Nephron progenitor cell (in vitro differentiated cells): ENCODE measurements at regions not wholly inside any gene's neighbourhood (a gene's known extent, or its start where the extent isn't known, plus 50 kb on each side); places are given as distances from the start of the nearest gene placed in this dataset.

Experiments used
- DNase-seq: peaks from one replicate; pipeline ENCODE4 v3.0.0; 2021
- H3K27ac Mint-ChIP-seq: 2 replicates; pipeline ENCODE4 v1.8.0; 2021; ENCODE audit warnings: mild to moderate bottlenecking, moderate library complexity, mixed read lengths
- H3K27me3 Mint-ChIP-seq: 2 replicates; pipeline ENCODE4 v1.8.0; 2021; ENCODE audit warnings: mild to moderate bottlenecking, low read depth, mixed read lengths; ENCODE audit not compliant: poor library complexity
- H3K36me3 Mint-ChIP-seq: 2 replicates; pipeline ENCODE4 v1.8.0; 2021; ENCODE audit warnings: low read depth, mixed read lengths
- H3K4me1 Mint-ChIP-seq: 2 replicates; pipeline ENCODE4 v1.8.0; 2021; ENCODE audit warnings: mixed read lengths
- H3K4me3 Mint-ChIP-seq: 2 replicates; pipeline ENCODE4 v1.8.0; 2021; ENCODE audit warnings: mild to moderate bottlenecking, moderate library complexity, mixed read lengths
- H3K9me3 Mint-ChIP-seq: 2 replicates; pipeline ENCODE4 v1.8.0; 2021; ENCODE audit warnings: mild to moderate bottlenecking, moderate library complexity, mixed read lengths
- CTCF ChIP-seq: fragments of 200-600 bp; sonication (generic); IDR thresholded peaks from 2 replicates; pipeline ENCODE4 v1.5.0; 2021; ENCODE audit warnings: antibody characterized with exemption

- H3K27ac Mint-ChIP-seq: no peak overlapping the region
- no peak for TF ChIP-seq CTCF
- no peaks in the 10 kb centered on the region for H3K9me3 Mint-ChIP-seq
- DNase-seq: no peak
- no peaks in the 10 kb centered on the region for H3K36me3 Mint-ChIP-seq
- no peaks in the 10 kb centered on the region for H3K27me3 Mint-ChIP-seq
- H3K4me3 Mint-ChIP-seq: no peak overlapping the region
- H3K4me1 Mint-ChIP-seq: no peaks in the 10 kb centered on the region
Measured at GRCh38 chr3:18812316-18812715, 336.0 kb upstream of the KCNH8 start.

GRCh38 chr3:18810306-18810661 is 338.0 kb upstream of the KCNH8 start:
- H3K27ac Mint-ChIP-seq: no peak overlapping the region
- no peak overlapping the region for H3K4me3 Mint-ChIP-seq
- H3K36me3 Mint-ChIP-seq: no peaks in the 10 kb centered on the region
- H3K4me1 Mint-ChIP-seq: no peaks in the 10 kb centered on the region
- no peaks in the 10 kb centered on the region for H3K9me3 Mint-ChIP-seq
- H3K27me3 Mint-ChIP-seq: no peaks in the 10 kb centered on the region
- DNase-seq: no peak
- TF ChIP-seq CTCF: no peak

- Mint-ChIP-seq H3K9me3 (no peaks in the 10 kb centered on the region), H3K4me3 (no peak overlapping the region), H3K27me3 (no peaks in the 10 kb centered on the region), H3K36me3 (no peaks in the 10 kb centered on the region), H3K27ac (no peak overlapping the region), H3K4me1 (no peaks in the 10 kb centered on the region)
- no peak for TF ChIP-seq CTCF
- no peak for DNase-seq
Measured at GRCh38 chr3:18809640-18810305, 338.5 kb upstream of the KCNH8 start.

GRCh38 chr3:18808429-18808828 is 339.9 kb upstream of the KCNH8 start:
- no peaks in the 10 kb centered on the region for H3K27me3 Mint-ChIP-seq
- H3K27ac Mint-ChIP-seq: no peak overlapping the region
- H3K4me1 Mint-ChIP-seq: no peaks in the 10 kb centered on the region
- no peaks in the 10 kb centered on the region for H3K9me3 Mint-ChIP-seq
- no peak for DNase-seq
- H3K36me3 Mint-ChIP-seq: no peaks in the 10 kb centered on the region
- TF ChIP-seq CTCF: no peak
- no peak overlapping the region for H3K4me3 Mint-ChIP-seq

- H3K9me3 Mint-ChIP-seq: no peaks in the 10 kb centered on the region
- TF ChIP-seq CTCF: no peak
- H3K4me1 Mint-ChIP-seq: no peaks in the 10 kb centered on the region
Measured at GRCh38 chr3:18807593-18807992, 340.7 kb upstream of the KCNH8 start.

GRCh38 chr3:18806633-18807032 is 341.7 kb upstream of the KCNH8 start:
- H3K36me3 Mint-ChIP-seq: no peaks in the 10 kb centered on the region
- DNase-seq: no peak
- no peak for TF ChIP-seq CTCF
- no peak overlapping the region for H3K4me3 Mint-ChIP-seq
- H3K27me3 Mint-ChIP-seq: no peaks in the 10 kb centered on the region
- no peaks in the 10 kb centered on the region for H3K9me3 Mint-ChIP-seq
- no peak overlapping the region for H3K27ac Mint-ChIP-seq
- no peaks in the 10 kb centered on the region for H3K4me1 Mint-ChIP-seq

More at GRCh38 chr3:18807593-18807992, 340.7 kb upstream of the KCNH8 start:
- H3K27me3 Mint-ChIP-seq: no peaks in the 10 kb centered on the region
- H3K27ac Mint-ChIP-seq: no peak overlapping the region
- DNase-seq: no peak
- H3K36me3 Mint-ChIP-seq: no peaks in the 10 kb centered on the region
- H3K4me3 Mint-ChIP-seq: no peak overlapping the region
